Activated CD8-positive, alpha-beta memory T cell treated with anti-CD3 and anti-CD28 coated beads for 1 hour (primary cell): ENCODE measurements at regions not wholly inside any gene's neighbourhood (a gene's known extent, or its start where the extent isn't known, plus 50 kb on each side); places are given as distances from the start of the nearest gene placed in this dataset.

Experiments used
- DNase-seq, 2 donors: peaks; one replicate each; pipeline ENCODE4 v3.0.0-alpha.2; 2020; ENCODE audit warnings: low read depth in 1 of 2; ENCODE audit errors: extremely low read depth in 1 of 2

DNA sequence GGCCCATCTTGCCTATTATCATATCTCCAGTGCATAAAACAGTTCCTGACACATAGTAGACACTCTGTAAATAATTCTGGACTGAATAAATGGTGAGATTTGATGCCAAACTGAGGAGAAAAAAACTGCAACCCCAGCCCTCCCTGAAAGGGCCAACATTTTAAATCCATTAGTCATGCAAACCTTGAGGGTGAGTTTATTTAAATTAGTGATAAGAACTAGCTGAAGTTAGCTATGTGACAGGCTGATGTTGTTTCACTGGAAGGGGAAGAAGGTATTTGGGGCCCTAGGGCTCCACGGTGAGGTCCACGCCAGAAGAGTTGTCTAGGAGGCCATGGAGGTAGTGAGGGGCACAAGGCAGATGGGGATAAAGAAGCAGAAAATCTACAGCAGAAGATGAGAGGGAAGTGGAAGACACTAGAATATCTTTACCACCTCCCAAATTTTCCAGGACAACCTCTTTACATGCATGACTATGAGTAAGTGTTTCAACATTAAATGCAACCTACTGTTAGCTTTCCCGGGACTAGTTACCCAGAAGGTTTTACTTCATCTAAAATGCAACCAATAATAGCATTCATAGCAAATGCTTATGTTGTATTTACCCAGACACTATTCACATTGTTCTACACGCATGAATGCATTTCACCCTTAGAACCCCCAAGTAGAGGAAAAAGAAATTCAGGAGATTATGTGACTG is 183.2 kb upstream of the LYZL1 start:
- no peak for DNase-seq

DNA sequence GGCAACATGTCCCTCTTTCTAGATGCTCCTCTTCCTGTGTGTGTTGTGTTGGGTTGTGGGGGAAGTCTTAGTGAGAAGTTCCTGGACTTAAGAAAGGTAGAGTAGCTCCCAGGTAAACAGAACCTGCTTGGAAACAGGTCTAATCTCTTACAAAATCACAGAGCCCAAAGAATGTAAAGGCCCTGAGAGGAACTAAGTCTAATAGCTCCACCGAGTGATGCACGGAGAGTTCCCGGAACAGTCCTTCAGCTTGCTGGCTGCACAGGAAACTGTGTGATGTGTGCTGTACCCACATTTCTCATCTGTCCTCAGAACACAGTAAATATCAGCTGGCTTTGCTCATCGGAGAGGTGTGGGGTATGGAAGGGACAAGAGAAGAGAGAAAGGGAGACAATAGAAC is 182.6 kb upstream of the LYZL1 start:
- no peak for DNase-seq

DNA sequence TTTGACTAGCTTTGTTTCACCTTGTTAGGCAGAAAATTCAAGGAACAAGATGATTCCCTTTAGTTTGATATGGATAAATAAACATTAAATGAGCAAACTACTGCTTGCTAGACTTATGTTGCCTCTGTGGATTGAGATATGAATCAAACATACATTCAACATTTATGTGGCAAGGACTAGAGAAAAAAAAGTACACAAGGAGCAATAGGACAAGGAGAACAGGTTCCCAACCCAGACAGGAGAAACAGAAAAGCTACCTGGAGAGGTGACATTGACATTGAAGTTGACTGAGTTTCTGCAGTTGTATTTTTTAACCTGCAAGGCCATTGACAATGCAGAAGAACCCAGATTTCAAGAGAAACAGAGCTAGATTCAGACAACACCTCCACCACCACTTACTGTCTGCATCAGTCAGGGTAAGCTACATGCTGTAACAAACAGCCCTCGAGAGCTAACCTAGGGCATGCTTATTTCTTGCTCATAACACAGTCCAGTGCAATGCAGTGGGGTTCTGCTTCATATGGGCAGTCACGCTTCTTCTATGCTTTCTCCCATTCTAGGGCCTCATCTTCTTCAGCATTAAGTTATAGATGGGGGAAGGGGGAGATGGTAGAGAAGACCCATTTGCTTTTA is 180.9 kb upstream of the LYZL1 start:
- no peak for DNase-seq

DNA sequence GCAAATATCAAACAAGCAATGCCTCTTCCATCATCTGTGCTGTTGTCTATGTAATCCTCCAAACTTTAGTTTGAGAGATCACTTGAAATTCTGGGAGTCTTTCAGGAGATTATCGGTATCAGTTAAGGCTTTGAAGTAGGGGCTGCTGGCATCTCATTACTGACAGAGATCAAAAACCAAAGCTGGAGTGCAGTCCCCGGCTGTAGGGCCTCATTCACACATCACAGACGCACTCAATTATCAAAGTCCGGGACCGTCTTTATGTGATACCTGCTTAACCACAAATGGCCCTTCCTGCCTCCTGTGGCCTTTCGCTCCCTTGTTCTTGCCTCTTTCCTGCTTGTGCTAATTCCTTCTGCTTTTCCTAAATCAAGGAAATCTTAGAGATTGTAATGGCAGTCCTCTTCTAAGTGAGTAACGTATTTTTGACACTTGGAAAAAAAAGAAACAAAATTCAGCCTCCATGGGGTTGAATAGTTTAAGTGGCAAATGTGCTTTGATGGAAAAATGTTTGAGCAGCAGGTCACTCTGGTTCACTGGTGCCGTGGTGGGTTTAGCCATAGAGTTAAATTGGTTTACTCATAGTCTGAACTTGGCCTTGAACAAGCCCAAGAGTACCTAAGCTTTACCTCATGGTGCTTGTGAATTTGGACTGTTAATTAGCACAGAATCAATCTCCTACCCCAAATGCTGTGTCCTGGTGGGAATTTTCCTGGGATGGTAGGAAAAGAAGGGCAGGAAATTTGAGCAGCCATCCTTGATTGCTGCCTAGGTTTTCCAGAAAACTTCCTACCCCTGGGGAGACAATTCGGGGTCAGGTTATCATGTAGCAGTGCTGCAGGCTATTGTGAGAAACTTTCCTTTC is 178.9 kb upstream of the LYZL1 start:
- no peak for DNase-seq

DNA sequence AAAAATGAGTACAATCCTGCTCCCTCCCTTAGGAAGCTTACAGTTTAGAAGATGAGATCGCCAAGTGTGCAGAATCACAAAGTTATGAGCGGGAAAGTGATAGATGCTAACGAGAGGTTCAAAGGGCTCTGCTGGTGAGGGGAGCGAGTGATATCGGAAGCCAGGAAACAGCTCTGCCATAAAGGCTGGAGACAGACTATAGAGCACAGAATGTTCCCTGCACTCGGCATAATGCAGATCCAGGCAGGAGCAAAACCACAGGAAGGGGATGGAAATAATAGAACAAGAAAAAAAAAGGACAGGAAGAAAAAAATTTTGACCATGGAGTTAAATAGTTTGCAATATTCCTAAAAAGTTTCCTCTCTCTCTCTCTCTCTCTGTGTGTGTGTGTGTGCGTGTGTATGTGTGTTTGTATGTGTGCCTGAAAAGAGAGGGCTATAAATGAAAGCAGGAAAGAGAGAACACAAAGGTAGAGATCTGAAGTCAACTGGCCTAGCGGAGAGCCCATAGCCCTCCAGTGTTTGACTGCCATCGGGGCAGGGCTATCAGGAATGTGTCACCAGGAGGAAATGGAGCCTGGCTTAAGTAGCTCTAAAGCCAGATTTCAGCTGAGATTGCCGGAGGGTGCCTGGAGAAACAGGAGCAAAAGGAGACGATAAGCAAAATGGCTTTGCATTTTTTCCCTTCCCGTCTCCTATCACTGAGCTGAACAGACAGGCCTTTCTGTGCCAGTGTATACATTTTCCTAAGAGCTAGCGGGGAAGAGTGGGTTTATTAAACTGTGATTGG is 175.8 kb upstream of the LYZL1 start:
- no peak for DNase-seq

DNA sequence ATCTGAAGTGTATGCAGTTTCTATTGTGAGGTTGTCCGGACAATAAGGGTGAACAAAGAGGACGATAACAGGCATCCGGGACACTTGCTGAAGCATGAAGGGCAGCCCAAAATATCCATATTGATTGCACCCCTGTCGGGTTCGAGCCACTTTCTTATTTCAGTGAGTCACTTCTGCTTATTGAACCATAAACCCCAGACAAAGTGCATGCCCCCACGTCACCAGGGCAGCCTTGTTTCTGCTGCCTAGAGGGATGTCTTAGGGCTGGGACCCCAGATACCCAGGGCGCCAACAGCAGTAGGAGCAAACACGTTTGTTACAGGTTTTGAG is 175.3 kb upstream of the LYZL1 start:
- no peak for DNase-seq

DNA sequence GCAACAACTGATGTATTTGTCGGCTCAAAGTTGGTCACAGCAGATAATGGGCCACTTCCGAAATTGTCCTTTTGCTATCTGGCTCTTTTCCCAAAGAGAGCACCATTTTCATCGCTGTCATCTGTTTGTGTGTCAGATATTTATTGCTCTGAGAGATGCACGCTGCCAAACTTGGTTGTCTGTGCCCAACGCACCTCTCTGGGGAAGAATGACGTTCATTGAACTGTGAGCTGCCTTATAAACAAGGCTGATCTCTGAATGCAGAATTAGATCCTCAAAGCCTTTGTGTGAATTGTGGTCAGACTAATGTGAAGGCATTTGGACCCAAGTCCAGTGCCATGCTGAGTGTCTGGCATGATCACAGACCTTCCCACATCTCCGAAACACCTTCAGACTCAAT is 174.7 kb upstream of the LYZL1 start:
- DNase-seq = no peak

DNA sequence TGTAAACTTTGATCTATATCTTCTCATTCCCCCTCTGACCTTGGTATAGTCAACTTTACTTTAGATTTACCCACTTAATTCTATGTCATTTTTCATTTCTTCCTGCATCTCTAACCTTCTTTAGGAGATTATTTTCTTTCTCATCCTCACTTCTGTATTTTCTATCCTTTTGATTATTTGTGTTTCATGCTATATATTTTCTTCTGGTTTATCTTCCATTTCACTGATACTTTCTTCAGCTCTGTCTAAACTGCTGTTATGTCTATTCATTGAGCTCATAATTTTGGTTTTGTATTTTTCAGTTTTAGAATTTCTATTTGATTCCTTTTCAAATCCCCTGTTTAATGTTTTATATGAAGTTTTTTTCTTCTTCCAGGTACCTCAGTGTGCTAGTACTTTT is 171.1 kb upstream of the LYZL1 start:
- DNase-seq = no peak

DNA sequence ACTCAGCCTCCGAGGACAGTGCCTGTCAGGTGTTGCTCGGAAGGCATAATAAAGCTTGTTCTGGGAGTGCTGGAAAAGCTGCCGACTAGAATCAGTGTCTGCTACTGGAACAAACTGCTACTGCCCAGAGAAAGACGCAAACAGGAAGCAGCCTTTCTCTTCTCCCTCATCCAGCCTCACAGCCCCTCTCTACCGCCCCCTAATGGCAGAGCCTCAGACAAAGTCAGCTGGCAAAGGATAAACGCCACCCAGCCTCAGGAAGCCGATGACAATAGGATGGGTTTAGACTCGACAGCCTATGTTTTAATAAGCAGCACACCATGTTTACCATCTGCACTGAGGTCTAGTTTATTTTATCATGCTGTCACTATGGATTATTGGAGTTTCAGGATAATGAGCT is 169.5 kb upstream of the LYZL1 start:
- DNase-seq = no peak

DNA sequence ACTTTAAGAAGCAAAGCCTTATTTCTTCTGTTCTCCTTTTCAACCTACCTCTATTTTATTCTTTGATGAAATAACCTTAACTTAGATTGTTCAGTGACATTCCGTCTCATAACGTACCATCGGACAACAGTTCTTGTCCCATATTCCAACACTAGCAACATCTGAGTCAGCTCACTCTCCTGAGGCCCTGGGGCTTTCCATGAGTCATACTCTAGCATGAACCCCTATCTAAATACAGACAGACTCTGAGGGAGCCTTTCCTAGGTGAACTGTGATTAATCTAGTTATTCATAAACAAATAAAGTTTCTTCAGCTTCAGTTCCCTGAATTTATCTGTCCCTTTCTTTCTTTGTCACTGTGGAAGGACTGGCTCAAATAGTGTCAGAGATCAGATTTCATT is 168.7 kb upstream of the LYZL1 start:
- no peak for DNase-seq

DNA sequence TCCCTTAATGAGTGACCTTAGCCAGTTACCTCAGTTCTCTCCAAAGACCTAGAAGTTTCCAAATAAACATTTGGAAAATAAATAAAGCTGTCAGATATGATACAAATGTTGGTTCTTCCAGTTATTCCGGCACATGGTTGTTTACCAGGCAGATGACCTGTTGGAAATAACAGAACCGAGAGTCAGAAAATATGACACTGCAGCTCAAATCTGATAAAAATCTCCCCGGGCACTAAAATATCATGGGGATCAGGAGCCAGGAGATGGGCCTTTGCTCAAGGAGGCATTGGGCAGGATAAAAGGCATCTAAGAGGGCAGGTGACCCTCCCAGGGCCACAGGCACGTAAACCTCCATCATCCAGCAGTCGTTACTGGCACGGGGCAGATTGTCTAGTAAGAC is 164.0 kb upstream of the LYZL1 start:
- DNase-seq = no peak

DNA sequence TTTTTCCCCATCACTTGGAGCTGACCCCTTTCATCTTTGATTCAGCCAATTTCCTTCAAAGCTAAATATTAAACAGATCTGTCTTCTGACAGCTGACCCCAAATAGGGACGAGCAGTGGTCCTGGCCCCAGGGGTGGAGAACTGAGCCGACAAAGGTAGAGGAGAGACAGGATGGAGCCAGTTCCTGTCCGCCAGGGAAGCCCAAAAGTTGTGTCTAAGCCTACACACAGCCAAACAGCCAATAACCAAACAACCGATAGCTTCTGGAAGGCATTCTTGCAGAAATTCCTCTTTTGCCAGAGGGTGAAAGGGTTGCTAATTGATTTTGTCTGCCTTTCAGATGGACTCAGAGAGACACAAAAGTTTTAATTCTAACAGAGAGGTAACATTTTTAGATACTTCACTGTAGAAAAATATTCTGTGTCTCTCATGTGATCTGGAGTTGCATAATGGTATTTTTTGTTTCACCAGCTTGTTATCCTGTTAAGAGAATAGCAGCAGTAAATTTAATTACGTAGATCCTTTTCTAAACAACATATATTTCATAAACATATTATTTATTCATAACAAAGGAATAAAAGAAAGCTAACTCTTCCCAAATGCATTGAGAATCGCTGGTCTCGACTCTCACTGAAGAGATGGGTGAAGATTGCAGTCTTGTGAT is 161.7 kb upstream of the LYZL1 start:
- DNase-seq = no peak

DNA sequence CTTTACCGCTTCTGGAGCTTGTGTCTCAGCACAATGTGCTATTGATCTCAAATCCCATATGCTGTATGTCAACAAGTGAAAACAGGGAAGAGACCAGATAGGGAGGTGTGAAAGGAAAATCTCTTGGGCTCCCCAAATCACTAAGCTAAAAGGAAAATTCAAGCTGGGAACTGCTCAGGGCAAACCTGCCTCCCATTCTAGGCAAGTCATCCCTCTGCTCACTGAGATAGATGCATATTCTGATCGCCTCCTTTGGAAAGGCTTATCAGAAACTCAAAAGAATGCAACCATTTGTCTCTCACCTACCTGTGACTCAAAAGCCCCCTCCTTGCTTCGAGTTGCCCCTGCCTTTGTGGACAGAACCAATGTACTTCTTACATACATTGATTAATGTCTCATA is 161.1 kb upstream of the LYZL1 start:
- no peak for DNase-seq

DNA sequence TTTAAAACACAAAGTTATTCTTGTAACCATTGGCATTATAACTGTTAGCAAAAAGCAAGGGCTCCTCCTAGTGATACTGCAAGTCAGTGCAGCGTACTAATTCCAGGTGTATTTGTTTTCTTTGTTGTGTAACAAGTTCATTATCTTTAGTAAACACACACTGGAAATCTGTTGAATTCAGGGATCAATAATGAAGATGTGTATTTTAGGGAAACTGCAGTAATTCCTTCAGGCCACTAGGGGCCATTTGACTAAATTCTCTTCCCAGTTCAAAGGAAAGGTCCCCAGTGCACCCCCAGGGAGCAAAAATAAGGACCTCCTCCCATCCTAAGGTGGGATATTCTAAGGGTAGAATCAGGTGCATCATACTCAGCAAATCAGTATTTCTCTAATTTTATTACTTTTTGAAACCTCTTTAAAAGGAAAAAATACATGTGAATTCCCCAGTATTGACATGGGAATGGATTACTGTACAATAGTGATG is 158.6 kb upstream of the LYZL1 start:
- no peak for DNase-seq

DNA sequence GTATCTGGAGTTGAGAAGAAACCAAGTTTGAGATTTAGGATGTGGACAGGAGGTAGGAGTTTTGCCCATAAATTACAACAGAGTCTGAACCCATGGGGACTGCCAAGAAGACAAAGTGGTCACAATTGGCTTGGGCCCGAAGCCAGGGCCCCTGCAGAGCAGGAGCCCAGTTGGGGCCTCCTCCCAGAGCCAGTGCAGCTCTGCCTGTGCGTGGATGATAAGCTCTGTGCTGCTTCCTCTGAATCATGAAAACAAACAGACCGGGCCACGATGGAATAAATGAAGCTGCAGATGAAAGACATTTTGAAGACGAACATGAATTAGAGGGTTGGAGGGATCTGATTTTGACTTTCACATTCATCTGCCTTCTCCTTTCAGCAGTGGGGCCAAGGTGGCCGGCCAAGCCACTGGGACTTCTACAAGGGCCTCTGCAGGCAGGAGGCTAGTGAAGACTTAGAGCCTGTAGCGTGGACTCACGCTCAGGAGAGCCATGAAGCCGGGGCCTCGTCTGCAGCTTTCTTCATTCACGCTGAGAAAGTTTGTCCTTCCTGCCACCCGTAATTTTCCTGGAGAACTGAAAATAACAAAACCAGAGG is 156.8 kb upstream of the LYZL1 start:
- DNase-seq = no peak

DNA sequence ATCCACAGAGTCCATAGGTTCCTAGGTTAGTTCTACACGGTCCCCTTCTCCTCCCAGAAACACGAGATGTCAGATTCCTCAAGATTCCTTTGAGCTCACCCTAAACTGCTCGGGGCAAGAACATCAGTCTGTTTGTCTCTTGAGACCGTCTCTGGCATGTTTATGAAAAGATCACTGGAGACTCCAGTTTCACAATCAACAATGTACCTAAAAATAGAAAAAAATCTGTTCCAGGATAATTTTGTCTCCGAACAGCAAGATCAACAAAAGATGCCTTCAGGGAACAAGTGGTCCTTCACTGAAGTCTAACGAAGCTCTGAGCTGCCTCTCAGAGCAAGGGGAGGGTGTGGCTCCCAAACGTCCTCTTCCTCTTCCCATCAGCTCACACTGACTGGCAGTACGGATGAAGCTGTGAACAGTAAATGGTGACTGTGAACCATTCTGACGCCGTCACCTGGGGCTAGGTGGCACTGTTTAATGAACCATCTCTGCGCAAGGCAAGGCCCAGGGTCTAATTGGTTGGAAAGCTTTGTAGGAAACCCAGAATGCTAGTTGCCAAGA is 156.2 kb upstream of the LYZL1 start:
- no peak for DNase-seq

DNA sequence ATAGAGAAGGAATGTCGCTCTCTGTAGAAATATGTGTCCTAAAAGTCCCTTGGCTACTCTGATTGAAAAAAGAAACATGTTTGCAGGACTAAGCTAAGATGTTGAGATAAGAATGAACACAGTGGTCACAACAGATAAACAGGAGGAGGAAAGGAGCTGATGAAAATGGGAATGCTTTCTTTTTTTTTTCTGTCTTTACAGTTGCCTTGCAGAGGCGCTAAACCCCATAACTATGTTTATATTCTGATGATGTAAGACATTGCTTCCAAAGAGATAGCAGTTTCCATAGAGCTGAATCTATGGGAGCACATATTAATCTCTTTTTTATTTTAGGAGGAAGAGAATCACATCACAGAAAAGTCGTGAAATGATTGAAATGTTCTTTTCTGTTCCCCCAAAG is 153.5 kb upstream of the LYZL1 start:
- no peak for DNase-seq

DNA sequence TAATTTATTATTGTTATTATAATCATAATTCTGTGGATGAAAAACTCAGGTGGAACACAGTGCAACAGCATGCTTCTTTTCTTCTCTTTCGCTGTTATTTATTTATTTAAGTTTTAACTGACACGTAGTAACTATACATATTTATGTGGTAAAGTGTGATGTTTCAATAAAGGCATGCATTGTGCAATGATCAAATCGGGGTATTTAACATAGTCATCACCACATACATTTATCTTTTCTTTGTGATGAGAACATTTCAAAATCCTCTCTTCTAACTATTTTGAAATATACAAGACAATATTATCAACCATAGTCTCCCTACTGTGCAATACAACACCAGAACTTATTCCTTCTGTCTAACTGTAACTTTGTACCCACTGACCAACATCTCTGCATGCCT is 152.5 kb upstream of the LYZL1 start:
- no peak for DNase-seq

DNA sequence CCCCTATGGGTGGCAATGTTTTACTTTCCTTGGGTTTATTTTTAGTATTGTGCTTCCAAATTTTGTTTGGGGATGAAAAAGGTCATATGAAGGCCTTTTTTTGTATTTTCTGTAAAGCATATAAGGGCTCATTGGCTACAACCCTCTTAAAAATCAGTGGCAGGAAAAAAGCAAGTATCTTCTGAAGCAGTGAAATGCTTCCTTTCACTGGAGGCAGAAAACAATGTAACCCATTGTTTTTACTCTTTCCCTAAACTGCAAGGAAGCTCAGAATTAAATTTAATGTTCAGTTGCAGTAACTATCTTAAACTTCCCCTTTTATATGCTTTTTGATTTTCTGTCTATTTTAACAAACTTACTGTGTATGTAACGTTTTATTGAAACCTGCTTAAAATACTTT is 148.7 kb upstream of the LYZL1 start:
- no peak for DNase-seq

DNA sequence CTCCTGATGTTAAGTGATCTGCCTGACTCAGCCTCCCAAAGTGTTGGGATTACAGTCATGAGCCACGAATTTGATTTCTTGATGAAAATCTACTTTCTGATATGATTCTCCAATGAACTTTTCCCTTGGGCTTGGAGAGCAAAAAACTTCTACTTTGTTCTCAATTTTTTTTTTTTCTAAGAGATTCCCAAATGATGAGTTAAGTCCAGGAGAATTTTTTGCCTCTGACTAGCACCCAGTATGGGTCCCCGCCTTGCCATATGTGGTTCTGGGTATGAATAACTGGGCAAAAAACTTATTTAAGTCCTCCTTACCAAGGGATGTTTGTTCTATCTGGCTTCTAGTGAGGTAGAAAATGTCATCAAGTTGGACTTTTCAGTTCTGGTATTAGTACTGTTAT is 147.9 kb upstream of the LYZL1 start:
- no peak for DNase-seq
